Keratinocyte (primary cell): ENCODE measurements at regions not wholly inside any gene's neighbourhood (a gene's known extent, or its start where the extent isn't known, plus 50 kb on each side); places are given as distances from the start of the nearest gene placed in this dataset.

Experiments
- DNase-seq: peaks from one replicate; pipeline ENCODE4 v3.0.0-alpha.2; 2011; ENCODE audit warnings: low read depth, missing footprints, low spot score
- FAIRE-seq: peaks from 2 replicates; lab custom pipeline; 2011; peaks lifted over from hg19 to GRCh38; lab: Jason Lieb, UNC
- H2AFZ ChIP-seq: 2 replicates; pipeline ENCODE4 v1.6.0; 2012; ENCODE audit warnings: low read length, control low read depth, inconsistent platforms; ENCODE audit not compliant: control insufficient read depth
- H3K27ac ChIP-seq: 2 replicates; pipeline ENCODE4 v1.5.1; 2011; ENCODE audit warnings: low read length; ENCODE audit not compliant: control insufficient read depth, insufficient read depth
- H3K27me3 ChIP-seq: 3 replicates; pipeline ENCODE4 v1.6.0; 2011; ENCODE audit warnings: low read length; ENCODE audit not compliant: control insufficient read depth, insufficient read depth; ENCODE audit errors: extremely low read depth
- H3K36me3 ChIP-seq, 2 experiments: 2 replicates in 1 of 2; 3 replicates in 1 of 2; pipeline ENCODE4 v1.5.1; 2011; ENCODE audit warnings: low read length in 2 of 2, mild to moderate bottlenecking in 1 of 2; ENCODE audit not compliant: control insufficient read depth in 2 of 2, insufficient read depth in 2 of 2; ENCODE audit errors: extremely low read depth in 1 of 2
- H3K4me1 ChIP-seq: 3 replicates; pipeline ENCODE4 v1.5.1; 2011; ENCODE audit warnings: low read length; ENCODE audit not compliant: control insufficient read depth, insufficient read depth; ENCODE audit errors: extremely low read depth
- H3K4me2 ChIP-seq: 3 replicates; pipeline ENCODE4 v1.6.0; 2011; ENCODE audit warnings: low read depth, low read length; ENCODE audit not compliant: control insufficient read depth, insufficient read depth; ENCODE audit errors: extremely low read depth
- H3K4me3 ChIP-seq, 3 experiments: fragments of 200-600 bp in 1 of 3; sonication (generic) in 1 of 3; 2 replicates in 2 of 3; 3 replicates in 1 of 3; pipeline ENCODE4 v1.5.1; 2011 to 2016; ENCODE audit warnings: low read length in 3 of 3, mild to moderate bottlenecking in 3 of 3, control low read depth in 2 of 3, inconsistent platforms in 1 of 3, low read depth in 1 of 3, mixed read lengths in 1 of 3, mixed run types in 1 of 3, moderate library complexity in 1 of 3; ENCODE audit not compliant: control insufficient read depth in 2 of 3, insufficient read depth in 2 of 3; ENCODE audit errors: extremely low read depth in 1 of 3
- H3K79me2 ChIP-seq: 2 replicates; pipeline ENCODE4 v1.6.0; 2012; ENCODE audit warnings: low read length; ENCODE audit not compliant: control insufficient read depth, insufficient read depth
- H3K9ac ChIP-seq: 3 replicates; pipeline ENCODE4 v1.6.0; 2011; ENCODE audit warnings: low read length; ENCODE audit not compliant: control insufficient read depth, insufficient read depth; ENCODE audit errors: extremely low read depth
- H3K9me1 ChIP-seq: 3 replicates; pipeline ENCODE4 v1.6.0; 2011; ENCODE audit warnings: low read length; ENCODE audit not compliant: control insufficient read depth, insufficient read depth; ENCODE audit errors: extremely low read depth
- H3K9me3 ChIP-seq: 2 replicates; pipeline ENCODE4 v1.5.1; 2012; ENCODE audit warnings: low read depth, low read length; ENCODE audit not compliant: control insufficient read depth
- H4K20me1 ChIP-seq: 3 replicates; pipeline ENCODE4 v1.6.0; 2011; ENCODE audit warnings: low read length; ENCODE audit not compliant: control insufficient read depth, insufficient read depth; ENCODE audit errors: extremely low read depth
- CTCF ChIP-seq, 3 experiments: IDR thresholded peaks in 1 of 3; conservative IDR thresholded peaks in 1 of 3; optimal IDR thresholded peaks in 1 of 3; 2 replicates in 2 of 3; 3 replicates in 1 of 3; pipeline versions ENCODE3 to v1.5.1; 2011; ENCODE audit warnings: low read length in 3 of 3, mild to moderate bottlenecking in 3 of 3, moderate library complexity in 2 of 3, control low read depth in 1 of 3, inconsistent platforms in 1 of 3; ENCODE audit not compliant: insufficient read depth in 2 of 3; ENCODE audit errors: extremely low read depth in 1 of 3
- EZH2 ChIP-seq: IDR thresholded peaks from one replicate; pipeline ENCODE4 v1.6.1; 2012; ENCODE audit warnings: inconsistent platforms, mild to moderate bottlenecking, low read length, moderate library complexity
- dilution Hi-C: fragments of 300-500 bp; cut with MboI; formaldehyde crosslinking; loops from one replicate; pipeline ENCODE4 v1.7.0; 2020; ENCODE audit warnings: low sequenced_read_pairs; ENCODE audit not compliant: extremely low pct_ligation_motif_present

DNA sequence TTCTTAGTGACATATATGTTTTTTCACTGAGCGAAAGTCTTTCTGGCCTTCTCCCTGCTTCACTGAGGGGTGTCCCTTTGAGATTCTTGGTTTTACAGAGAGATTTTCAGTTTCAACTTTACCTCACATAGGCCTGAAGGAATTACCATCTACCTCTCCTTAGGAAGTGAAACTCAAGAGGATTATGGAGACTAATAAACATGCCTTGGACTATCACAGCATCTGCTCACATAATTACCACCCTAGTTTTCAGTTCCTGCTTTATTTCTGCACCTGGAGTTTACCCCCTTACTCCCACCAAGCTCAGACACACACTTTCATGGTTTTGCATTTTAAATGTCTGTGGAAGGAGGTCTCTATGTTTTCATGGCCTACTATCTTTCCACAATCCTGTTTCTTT, 118.3 kb upstream of the SCAF11 start:
- Histone ChIP-seq H3K36me3 (no peaks in the 10 kb centered on the region), H3K79me2 (no peaks in the 10 kb centered on the region), H3K4me3 (no peak overlapping the region), H3K9ac (no peak overlapping the region), H3K4me2 (no peak overlapping the region), H3K27ac (no peak overlapping the region), H4K20me1 (no peaks in the 10 kb centered on the region), H3K4me1 (peaks cover 25% of the 10 kb centered on the region), H3K27me3 (no peaks in the 10 kb centered on the region), H2AFZ (no peak overlapping the region), H3K9me3 (no peaks in the 10 kb centered on the region), H3K9me1 (no peaks in the 10 kb centered on the region)
- DNase-seq (no peak), FAIRE-seq (no peak)
- dilution Hi-C loops = no loop called here
- TF ChIP-seq EZH2 = no peak
- TF ChIP-seq CTCF (optimal IDR thresholded peaks at IDR 0.05 in 1 of 3, IDR thresholded peaks at IDR 0.05 in 1 of 3, conservative IDR thresholded peaks at IDR 0.05 in 1 of 3; ENCODE audit: extremely low read depth in 1 of 3, insufficient read depth in 2 of 3, low read length in 3 of 3) = no peak

- dilution Hi-C loops = no loop called here
- peak overlapping the region; percentile 57 for H3K4me2 ChIP-seq
- no peaks in the 10 kb centered on the region for H3K27me3 ChIP-seq
- peaks cover 25% of the 10 kb centered on the region for H3K4me1 ChIP-seq
- H3K9ac ChIP-seq = no peak overlapping the region
- TF ChIP-seq CTCF (optimal IDR thresholded peaks at IDR 0.05 in 1 of 3, IDR thresholded peaks at IDR 0.05 in 1 of 3, conservative IDR thresholded peaks at IDR 0.05 in 1 of 3; ENCODE audit: extremely low read depth in 1 of 3, insufficient read depth in 2 of 3, low read length in 3 of 3) (no peak), EZH2 (no peak)
- no peaks in the 10 kb centered on the region for H4K20me1 ChIP-seq
- H3K4me3 ChIP-seq = peak overlapping the region in 1 of 3 experiments; percentile 23
- H2AFZ ChIP-seq = peak overlapping the region; percentile 57
- H3K9me3 ChIP-seq = no peaks in the 10 kb centered on the region
- no peaks in the 10 kb centered on the region for H3K9me1 ChIP-seq
- H3K79me2 ChIP-seq = no peaks in the 10 kb centered on the region
- H3K36me3 ChIP-seq = no peaks in the 10 kb centered on the region
- DNase-seq = no peak
- FAIRE-seq = peak; percentile 32
- H3K27ac ChIP-seq = no peak overlapping the region
Observed at GRCh38 chr12:46107591-46107990, 117.2 kb upstream of the SCAF11 start.
